BLaER1 treated with 17β-estradiol and CSF1 and Interleukin-3, amounts not matched to agents 10 nM and 100 nM (cell line): ENCODE measurements at regions not wholly inside any gene's neighbourhood (a gene's known extent, or its start where the extent isn't known, plus 50 kb on each side); places are given as distances from the start of the nearest gene placed in this dataset.

Experiments
- H3K27ac ChIP-seq, 11 experiments: shearing (Covaris generic); formaldehyde crosslinking; 2 replicates each; pipeline ENCODE4 v1.8.1; 2022
- H3K27me3 ChIP-seq, 11 experiments: shearing (Covaris generic); formaldehyde crosslinking; 2 replicates each; pipeline ENCODE4 v1.8.1; 2022
- H3K36me3 ChIP-seq, 11 experiments: shearing (Covaris generic); formaldehyde crosslinking; 2 replicates each; pipeline ENCODE4 v1.8.1; 2022
- H3K4me1 ChIP-seq, 10 experiments: shearing (Covaris generic); formaldehyde crosslinking; 2 replicates each; pipeline ENCODE4 v1.8.1; 2022
- H3K4me2 ChIP-seq, 11 experiments: shearing (Covaris generic); formaldehyde crosslinking; 2 replicates each; pipeline ENCODE4 v1.8.1; 2022
- H3K4me3 ChIP-seq, 10 experiments: shearing (Covaris generic); formaldehyde crosslinking; 2 replicates each; pipeline ENCODE4 v1.8.1; 2022
- H3K9ac ChIP-seq, 11 experiments: shearing (Covaris generic); formaldehyde crosslinking; 2 replicates each; pipeline ENCODE4 v1.8.1; 2022
- H3K9me3 ChIP-seq, 11 experiments: shearing (Covaris generic); formaldehyde crosslinking; replicated peaks in 1 of 11; 2 replicates each; pipeline ENCODE4 v1.8.1; 2022
- H4K20me1 ChIP-seq, 11 experiments: shearing (Covaris generic); formaldehyde crosslinking; 2 replicates each; pipeline ENCODE4 v1.8.1; 2022
- Cebpa-rat ChIP-seq, 11 experiments: shearing (Covaris generic); IDR thresholded peaks; 2 replicates each; pipeline ENCODE4 v1.8.1; 2022

GRCh38 chr17:72510351-72511016, 389.7 kb downstream of the SOX9 start:
- Histone ChIP-seq H3K36me3 (no peaks in the 10 kb centered on the region), H3K4me2 (peak overlapping the region in 10 of 11 experiments; percentile 30 to 89 (median 53); a peak in 20 of 22 replicates), H3K9me3 (peaks cover 0 to 5% (median 3%) of the 10 kb centered on the region in 11 experiments; a peak in 5 of 22 replicates), H3K27ac (no peak overlapping the region), H3K27me3 (peaks cover 0 to 14% (median 8%) of the 10 kb centered on the region in 11 experiments; a peak in 11 of 22 replicates), H3K9ac (no peak overlapping the region), H4K20me1 (no peaks in the 10 kb centered on the region; a peak in 1 of 22 replicates), H3K4me3 (no peak overlapping the region), H3K4me1 (peaks cover 15 to 62% (median 51%) of the 10 kb centered on the region in 10 experiments)
- peak in 1 of 11 experiments; percentile 28; a peak in 1 of 22 replicates for TF ChIP-seq Cebpa-rat (IDR thresholded peaks at IDR 0.05)

GRCh38 chr17:72511242-72511641, 390.4 kb downstream of the SOX9 start:
- Histone ChIP-seq H4K20me1 (no peaks in the 10 kb centered on the region; a peak in 1 of 22 replicates), H3K27me3 (peaks cover 0 to 14% (median 8%) of the 10 kb centered on the region in 11 experiments; a peak in 11 of 22 replicates), H3K4me1 (peaks cover 19 to 69% (median 59%) of the 10 kb centered on the region in 10 experiments), H3K27ac (no peak overlapping the region), H3K4me3 (no peak overlapping the region), H3K36me3 (no peaks in the 10 kb centered on the region), H3K4me2 (peak overlapping the region in 9 of 11 experiments; percentile 43 to 89 (median 54); a peak in 18 of 22 replicates), H3K9me3 (no peaks in the 10 kb centered on the region), H3K9ac (no peak overlapping the region)
- no peak for TF ChIP-seq Cebpa-rat (IDR thresholded peaks at IDR 0.05)

- H3K4me1 ChIP-seq: peaks cover 25 to 76% (median 65%) of the 10 kb centered on the region in 10 experiments
- no peak for TF ChIP-seq Cebpa-rat (IDR thresholded peaks at IDR 0.05)
- no peaks in the 10 kb centered on the region for H3K36me3 ChIP-seq
- no peak overlapping the region for H3K9ac ChIP-seq
- H3K9me3 ChIP-seq: no peaks in the 10 kb centered on the region
- H3K27me3 ChIP-seq: peaks cover 0 to 14% (median 8%) of the 10 kb centered on the region in 11 experiments; a peak in 11 of 22 replicates
- H3K27ac ChIP-seq: no peak overlapping the region
- no peak overlapping the region for H3K4me3 ChIP-seq
- H3K4me2 ChIP-seq: peak overlapping the region in 8 of 11 experiments; percentile 49 to 89 (median 68); a peak in 16 of 22 replicates
- no peaks in the 10 kb centered on the region; a peak in 1 of 22 replicates for H4K20me1 ChIP-seq
Measured at GRCh38 chr17:72511874-72512273, 391.1 kb downstream of the SOX9 start.

GRCh38 chr17:72512649-72513556, 392.1 kb downstream of the SOX9 start:
- Histone ChIP-seq H3K9me3 (no peaks in the 10 kb centered on the region), H4K20me1 (no peaks in the 10 kb centered on the region; a peak in 1 of 22 replicates), H3K4me3 (no peak overlapping the region), H3K27me3 (peaks cover 0 to 14% (median 8%) of the 10 kb centered on the region in 11 experiments; a peak in 13 of 22 replicates), H3K36me3 (no peaks in the 10 kb centered on the region), H3K9ac (no peak overlapping the region), H3K4me2 (peak overlapping the region in 9 of 11 experiments; percentile 24 to 89 (median 74); a peak in 17 of 22 replicates), H3K27ac (no peak overlapping the region), H3K4me1 (peaks cover 29 to 86% (median 75%) of the 10 kb centered on the region in 10 experiments)
- TF ChIP-seq Cebpa-rat (IDR thresholded peaks at IDR 0.05): no peak

GRCh38 chr17:72514321-72514861, 393.6 kb downstream of the SOX9 start:
- Histone ChIP-seq H3K9ac (no peak overlapping the region), H3K36me3 (no peaks in the 10 kb centered on the region), H3K4me1 (peaks cover 34 to 100% (median 90%) of the 10 kb centered on the region in 10 experiments), H3K9me3 (no peaks in the 10 kb centered on the region), H3K27me3 (peaks cover 0 to 14% (median 8%) of the 10 kb centered on the region in 11 experiments; a peak in 13 of 22 replicates), H3K4me2 (peak overlapping the region in 9 of 11 experiments; percentile 11 to 91 (median 88); a peak in 15 of 22 replicates), H3K4me3 (no peak overlapping the region), H3K27ac (no peak overlapping the region), H4K20me1 (no peaks in the 10 kb centered on the region; a peak in 1 of 22 replicates)
- no peak for TF ChIP-seq Cebpa-rat (IDR thresholded peaks at IDR 0.05)

GRCh38 chr17:72514891-72515290, 394.1 kb downstream of the SOX9 start:
- no peak overlapping the region for H3K9ac ChIP-seq
- H3K4me2 ChIP-seq: peak overlapping the region in 9 of 11 experiments; percentile 11 to 91 (median 88); a peak in 15 of 22 replicates
- no peak overlapping the region for H3K4me3 ChIP-seq
- H3K36me3 ChIP-seq: no peaks in the 10 kb centered on the region
- H3K4me1 ChIP-seq: peaks cover 29 to 97% (median 88%) of the 10 kb centered on the region in 10 experiments
- no peak overlapping the region for H3K27ac ChIP-seq
- peaks cover 0 to 14% (median 8%) of the 10 kb centered on the region in 11 experiments; a peak in 13 of 22 replicates for H3K27me3 ChIP-seq
- no peak for TF ChIP-seq Cebpa-rat (IDR thresholded peaks at IDR 0.05)
- no peaks in the 10 kb centered on the region for H3K9me3 ChIP-seq
- no peaks in the 10 kb centered on the region; a peak in 1 of 22 replicates for H4K20me1 ChIP-seq

GRCh38 chr17:72515291-72516065, 394.7 kb downstream of the SOX9 start:
- H3K9ac ChIP-seq: no peak overlapping the region
- peak overlapping the region in 9 of 11 experiments; percentile 74 to 91 (median 88); a peak in 18 of 22 replicates for H3K4me2 ChIP-seq
- H3K36me3 ChIP-seq: no peaks in the 10 kb centered on the region
- H3K4me3 ChIP-seq: no peak overlapping the region
- no peaks in the 10 kb centered on the region for H3K9me3 ChIP-seq
- H3K27ac ChIP-seq: 0 out of 22 replicates have a peak overlapping the region, but pooled peaks of 1 of the 11 experiments have one; percentile 24
- H3K4me1 ChIP-seq: peaks cover 25 to 97% (median 88%) of the 10 kb centered on the region in 10 experiments
- TF ChIP-seq Cebpa-rat (IDR thresholded peaks at IDR 0.05): no peak
- peaks cover 0 to 14% (median 8%) of the 10 kb centered on the region in 11 experiments; a peak in 13 of 22 replicates for H3K27me3 ChIP-seq
- H4K20me1 ChIP-seq: no peaks in the 10 kb centered on the region; a peak in 1 of 22 replicates
